ENCODE measurements at regions not wholly inside any gene's neighbourhood (a gene's known extent, or its start where the extent isn't known, plus 50 kb on each side); places are given as distances from the start of the nearest gene placed in this dataset.

DNA sequence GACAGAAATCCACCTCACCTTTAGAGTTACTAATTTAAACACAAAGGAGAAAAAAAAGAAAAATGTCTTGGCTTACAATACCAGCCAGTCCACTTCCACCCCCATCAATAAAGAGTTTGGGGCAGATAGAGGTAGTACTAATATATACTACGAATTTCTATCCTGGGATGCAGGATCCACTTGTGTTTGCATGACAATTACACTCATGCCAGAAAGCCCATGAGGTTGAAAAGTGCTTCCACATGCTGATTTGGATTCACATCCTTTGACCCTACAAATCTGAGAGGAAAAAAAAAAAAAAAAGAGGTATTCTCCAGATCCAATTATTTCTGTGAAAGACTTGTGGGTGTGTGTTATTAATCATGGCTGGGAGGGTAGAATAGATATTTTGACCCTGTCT lies 335.2 kb downstream of the SLITRK1 start:
- Mint-ChIP-seq H3K27ac (peak overlapping the region; percentile 22; the same call in 1 of the 2 replicates), H3K9me3 (no peaks in the 10 kb centered on the region), H3K36me3 (ENCODE audit: low read depth) (no peaks in the 10 kb centered on the region; the same call in 2 of the 3 replicates), H3K27me3 (ENCODE audit: insufficient read depth, low read depth, poor library complexity) (no peaks in the 10 kb centered on the region), H3K4me1 (peaks cover 13% of the 10 kb centered on the region), H3K4me3 (no peak overlapping the region)
- no peaks in the 10 kb centered on the region for H3F3A ChIP-seq (replicated peaks; ENCODE audit: low read depth)
- H3K4me1 ChIP-seq (ENCODE audit: insufficient read depth): peaks cover 14% of the 10 kb centered on the region; the same call in 1 of the 2 replicates
- TF ChIP-seq ZNF331 (CRISPR knock-in tag; IDR thresholded peaks at IDR 0.05; ENCODE audit: low read depth) (no peak), ZNF462 (CRISPR knock-in tag; IDR thresholded peaks at IDR 0.05) (no peak), POLR2AphosphoS5 (IDR thresholded peaks at IDR 0.05; ENCODE audit: low read depth) (no peak), NANOG (IDR thresholded peaks at IDR 0.05; ENCODE audit: borderline replicate concordance) (no peak), CREB1 (CRISPR knock-in tag; IDR thresholded peaks at IDR 0.05; ENCODE audit: low read depth) (no peak), EZH2phosphoT487 (IDR thresholded peaks at IDR 0.05; ENCODE audit: unreplicated experiment) (no peak), JUNB (IDR thresholded peaks at IDR 0.05; ENCODE audit: unreplicated experiment) (no peak), STAT1 (IDR thresholded peaks at IDR 0.05; ENCODE audit: unreplicated experiment) (no peak), ETS1 (IDR thresholded peaks at IDR 0.05) (no peak), EZH2 (IDR thresholded peaks at IDR 0.05; ENCODE audit: low read depth, unreplicated experiment) (no peak), ZNF114 (CRISPR knock-in tag; IDR thresholded peaks at IDR 0.05) (no peak)
- TF ChIP-seq, protein P1, sequence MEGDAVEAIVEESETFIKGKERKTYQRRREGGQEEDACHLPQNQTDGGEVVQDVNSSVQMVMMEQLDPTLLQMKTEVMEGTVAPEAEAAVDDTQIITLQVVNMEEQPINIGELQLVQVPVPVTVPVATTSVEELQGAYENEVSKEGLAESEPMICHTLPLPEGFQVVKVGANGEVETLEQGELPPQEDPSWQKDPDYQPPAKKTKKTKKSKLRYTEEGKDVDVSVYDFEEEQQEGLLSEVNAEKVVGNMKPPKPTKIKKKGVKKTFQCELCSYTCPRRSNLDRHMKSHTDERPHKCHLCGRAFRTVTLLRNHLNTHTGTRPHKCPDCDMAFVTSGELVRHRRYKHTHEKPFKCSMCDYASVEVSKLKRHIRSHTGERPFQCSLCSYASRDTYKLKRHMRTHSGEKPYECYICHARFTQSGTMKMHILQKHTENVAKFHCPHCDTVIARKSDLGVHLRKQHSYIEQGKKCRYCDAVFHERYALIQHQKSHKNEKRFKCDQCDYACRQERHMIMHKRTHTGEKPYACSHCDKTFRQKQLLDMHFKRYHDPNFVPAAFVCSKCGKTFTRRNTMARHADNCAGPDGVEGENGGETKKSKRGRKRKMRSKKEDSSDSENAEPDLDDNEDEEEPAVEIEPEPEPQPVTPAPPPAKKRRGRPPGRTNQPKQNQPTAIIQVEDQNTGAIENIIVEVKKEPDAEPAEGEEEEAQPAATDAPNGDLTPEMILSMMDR (conservative IDR thresholded peaks at IDR 0.05; ENCODE audit: low read depth in 2 of 2): no peak
- TF ChIP-seq, protein P2, sequence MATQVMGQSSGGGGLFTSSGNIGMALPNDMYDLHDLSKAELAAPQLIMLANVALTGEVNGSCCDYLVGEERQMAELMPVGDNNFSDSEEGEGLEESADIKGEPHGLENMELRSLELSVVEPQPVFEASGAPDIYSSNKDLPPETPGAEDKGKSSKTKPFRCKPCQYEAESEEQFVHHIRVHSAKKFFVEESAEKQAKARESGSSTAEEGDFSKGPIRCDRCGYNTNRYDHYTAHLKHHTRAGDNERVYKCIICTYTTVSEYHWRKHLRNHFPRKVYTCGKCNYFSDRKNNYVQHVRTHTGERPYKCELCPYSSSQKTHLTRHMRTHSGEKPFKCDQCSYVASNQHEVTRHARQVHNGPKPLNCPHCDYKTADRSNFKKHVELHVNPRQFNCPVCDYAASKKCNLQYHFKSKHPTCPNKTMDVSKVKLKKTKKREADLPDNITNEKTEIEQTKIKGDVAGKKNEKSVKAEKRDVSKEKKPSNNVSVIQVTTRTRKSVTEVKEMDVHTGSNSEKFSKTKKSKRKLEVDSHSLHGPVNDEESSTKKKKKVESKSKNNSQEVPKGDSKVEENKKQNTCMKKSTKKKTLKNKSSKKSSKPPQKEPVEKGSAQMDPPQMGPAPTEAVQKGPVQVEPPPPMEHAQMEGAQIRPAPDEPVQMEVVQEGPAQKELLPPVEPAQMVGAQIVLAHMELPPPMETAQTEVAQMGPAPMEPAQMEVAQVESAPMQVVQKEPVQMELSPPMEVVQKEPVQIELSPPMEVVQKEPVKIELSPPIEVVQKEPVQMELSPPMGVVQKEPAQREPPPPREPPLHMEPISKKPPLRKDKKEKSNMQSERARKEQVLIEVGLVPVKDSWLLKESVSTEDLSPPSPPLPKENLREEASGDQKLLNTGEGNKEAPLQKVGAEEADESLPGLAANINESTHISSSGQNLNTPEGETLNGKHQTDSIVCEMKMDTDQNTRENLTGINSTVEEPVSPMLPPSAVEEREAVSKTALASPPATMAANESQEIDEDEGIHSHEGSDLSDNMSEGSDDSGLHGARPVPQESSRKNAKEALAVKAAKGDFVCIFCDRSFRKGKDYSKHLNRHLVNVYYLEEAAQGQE (IDR thresholded peaks at IDR 0.05; ENCODE audit: unreplicated experiment): no peak
- peak overlapping the region; percentile 21; the same call in 1 of the 2 replicates for H3K4me2 ChIP-seq
- H3K36me3 ChIP-seq (ENCODE audit: insufficient read depth): no peaks in the 10 kb centered on the region
- no peaks in the 10 kb centered on the region for H3K9me2 ChIP-seq (ENCODE audit: insufficient read depth)
- no peaks in the 10 kb centered on the region for H4K20me1 ChIP-seq (replicated peaks; ENCODE audit: insufficient read depth)
- H3K27ac ChIP-seq (ENCODE audit: low read depth): no peak overlapping the region
- H3K27me3 ChIP-seq (ENCODE audit: insufficient read depth): no peaks in the 10 kb centered on the region
- no peaks in the 10 kb centered on the region for H3K79me2 ChIP-seq (replicated peaks; ENCODE audit: insufficient read depth)
- H2AFZ ChIP-seq: no peak overlapping the region
- no peak overlapping the region for H3K4me3 ChIP-seq
- DNase-seq (ENCODE audit: low spot score) (peak; percentile 30), ATAC-seq (peak; percentile 45)
